ENCODE measurements at regions not wholly inside any gene's neighbourhood (a gene's known extent, or its start where the extent isn't known, plus 50 kb on each side); places are given as distances from the start of the nearest gene placed in this dataset.

DNA sequence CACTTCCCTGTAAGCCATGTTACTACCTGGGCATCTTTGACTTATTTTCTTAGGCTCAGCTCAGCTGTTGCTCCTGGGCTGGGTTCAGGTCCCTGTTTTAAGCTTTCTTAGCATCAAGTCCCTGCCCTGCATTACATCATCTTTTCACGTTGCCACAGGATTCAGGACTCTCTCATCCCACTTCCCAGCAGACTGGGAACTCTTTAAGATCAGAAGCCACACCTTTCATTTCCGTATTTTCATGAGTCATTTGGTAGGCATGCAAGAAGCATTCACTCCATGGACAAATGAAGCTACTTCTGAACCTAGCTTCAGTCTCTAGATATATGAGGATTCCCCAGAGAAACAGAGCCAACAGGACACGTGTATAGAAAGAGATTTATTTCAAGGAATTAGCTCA, 726.8 kb downstream of the VRK1 start:
- H3K4me3 ChIP-seq (ENCODE audit: low read depth in 2 of 2, low read length in 1 of 2), result no peak overlapping the region
- no peak overlapping the region for H3K9ac ChIP-seq
- ChIA-PET POLR2A (no interaction called here), CTCF (no interaction called here)
- H3K4me1 ChIP-seq (ENCODE audit: control insufficient read depth in 1 of 2, insufficient read depth in 2 of 2, low read depth in 1 of 2, low read length in 1 of 2), result no peaks in the 10 kb centered on the region; a peak in 1 of 4 replicates
- no peak overlapping the region for H2AFZ ChIP-seq (ENCODE audit: low read depth)
- no peak overlapping the region for H3K4me2 ChIP-seq
- DNase-seq, result no peak
- no peaks in the 10 kb centered on the region for H3K79me2 ChIP-seq (ENCODE audit: insufficient read depth)
- H3K27ac ChIP-seq (ENCODE audit: low read depth in 2 of 2, low read length in 1 of 2), result no peak overlapping the region
- no peaks in the 10 kb centered on the region for H4K20me1 ChIP-seq (ENCODE audit: insufficient read depth)
- TF ChIP-seq TEAD4 (IDR thresholded peaks at IDR 0.05; ENCODE audit: borderline replicate concordance, insufficient read depth) (no peak), EP300 (IDR thresholded peaks at IDR 0.05; ENCODE audit: borderline replicate concordance in 1 of 2, low read depth in 1 of 2, low read length in 1 of 2) (no peak), TAF1 (IDR thresholded peaks at IDR 0.05; ENCODE audit: borderline replicate concordance, low read depth, low read length) (no peak), FOXM1 (IDR thresholded peaks at IDR 0.05; ENCODE audit: low read depth) (no peak), MXI1 (IDR thresholded peaks at IDR 0.05; ENCODE audit: low read depth, low read length) (no peak)
- H3F3A ChIP-seq (replicated peaks; ENCODE audit: insufficient read depth), result no peaks in the 10 kb centered on the region
- WGBS (ENCODE audit: low lambda C conversion rate), result 2% methylated on average over 3 of the region's 3 CpGs
- H3K9me3 ChIP-seq, result no peaks in the 10 kb centered on the region
- H3K9me2 ChIP-seq, result no peaks in the 10 kb centered on the region
- no peaks in the 10 kb centered on the region for H3K36me3 ChIP-seq (replicated peaks in 1 of 2; ENCODE audit: control insufficient read depth in 1 of 2, insufficient read depth in 2 of 2, low read length in 1 of 2)
- no peaks in the 10 kb centered on the region for H3K27me3 ChIP-seq (ENCODE audit: insufficient read depth)

DNA sequence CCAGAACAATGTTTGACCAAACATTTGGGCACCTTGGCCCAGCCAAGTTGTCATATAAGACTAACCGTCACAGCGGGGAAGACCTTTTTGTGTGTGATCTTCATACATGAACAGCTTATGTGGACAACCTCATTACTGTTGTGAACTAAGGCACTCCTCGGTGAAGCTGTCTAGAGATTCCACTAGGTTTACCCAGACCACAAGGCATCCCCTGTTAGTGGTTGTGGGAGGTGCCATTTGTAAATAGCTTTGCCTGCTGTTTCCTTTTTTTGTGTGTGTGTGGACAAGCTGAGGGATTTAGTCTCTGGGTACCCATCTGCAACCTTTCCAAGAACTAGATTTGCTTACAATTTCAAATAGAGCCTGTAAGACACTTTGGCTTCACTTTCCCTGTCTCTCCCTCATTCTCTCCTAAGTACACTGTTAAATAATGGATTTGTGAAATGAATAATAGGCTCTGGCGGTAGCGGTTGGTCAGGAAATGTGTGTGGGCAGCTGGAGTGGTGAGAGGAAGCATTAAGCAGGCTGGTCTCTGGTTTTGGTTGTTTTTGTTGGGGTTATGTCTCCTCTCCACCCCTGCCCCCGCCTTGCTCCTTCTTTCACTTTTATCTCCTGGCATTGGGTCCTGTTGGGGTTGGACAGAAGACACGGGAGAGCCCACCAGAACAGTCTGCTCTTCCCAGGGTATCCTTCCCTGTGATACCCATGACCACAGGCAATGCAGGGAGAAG, 727.6 kb downstream of the VRK1 start:
- TF ChIP-seq TEAD4 (IDR thresholded peaks at IDR 0.05; ENCODE audit: borderline replicate concordance, insufficient read depth), result no peak
- no peak for TF ChIP-seq RCOR1 (IDR thresholded peaks at IDR 0.05; ENCODE audit: low read length)
- TF ChIP-seq SMC3 (IDR thresholded peaks at IDR 0.05; ENCODE audit: low read depth, low read length), result no peak
- H3K9me2 ChIP-seq, result no peaks in the 10 kb centered on the region
- H3F3A ChIP-seq (replicated peaks; ENCODE audit: insufficient read depth), result no peaks in the 10 kb centered on the region
- CTCF ChIA-PET, result no interaction called here
- H3K4me2 ChIP-seq, result no peak overlapping the region
- DNase-seq, result no peak
- H3K36me3 ChIP-seq (replicated peaks in 1 of 2; ENCODE audit: control insufficient read depth in 1 of 2, insufficient read depth in 2 of 2, low read length in 1 of 2), result no peaks in the 10 kb centered on the region
- no peak overlapping the region for H3K9ac ChIP-seq
- H3K4me1 ChIP-seq (ENCODE audit: control insufficient read depth in 1 of 2, insufficient read depth in 2 of 2, low read depth in 1 of 2, low read length in 1 of 2), result no peaks in the 10 kb centered on the region; a peak in 1 of 4 replicates
- H4K20me1 ChIP-seq (ENCODE audit: insufficient read depth), result no peaks in the 10 kb centered on the region
- H3K79me2 ChIP-seq (ENCODE audit: insufficient read depth), result no peaks in the 10 kb centered on the region
- H3K4me3 ChIP-seq (ENCODE audit: low read depth in 2 of 2, low read length in 1 of 2), result no peak overlapping the region
- no peaks in the 10 kb centered on the region for H3K9me3 ChIP-seq
- H3K27me3 ChIP-seq (ENCODE audit: insufficient read depth), result no peaks in the 10 kb centered on the region
- whole genome bisulfite sequencing (ENCODE audit: low lambda C conversion rate), result 3% methylated on average over 7 of the region's 7 CpGs
- H3K27ac ChIP-seq (ENCODE audit: low read depth in 2 of 2, low read length in 1 of 2), result no peak overlapping the region
- POLR2A ChIA-PET, result no interaction called here
- no peak overlapping the region for H2AFZ ChIP-seq (ENCODE audit: low read depth)

DNA sequence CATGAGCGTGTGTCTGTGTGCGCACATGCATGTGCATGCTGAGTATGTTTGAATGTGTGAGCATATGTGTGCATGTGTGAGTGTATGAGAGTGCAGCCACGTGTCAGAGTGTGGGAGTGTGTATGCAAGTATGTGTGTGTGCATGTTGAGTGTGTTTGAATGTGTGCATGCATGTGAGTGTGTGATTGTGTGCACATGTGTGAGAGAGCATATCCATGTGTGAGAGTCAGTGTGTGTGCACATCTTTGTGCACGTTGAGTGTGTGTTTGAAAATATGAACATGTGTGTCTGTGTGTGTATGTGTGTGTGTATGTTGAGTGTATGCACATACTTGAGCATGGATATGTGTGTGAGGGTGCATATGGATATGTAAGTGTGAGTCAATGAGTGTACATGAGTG, 730.8 kb downstream of the VRK1 start:
- H3K9me2 ChIP-seq, result no peaks in the 10 kb centered on the region
- H3K27me3 ChIP-seq (ENCODE audit: insufficient read depth), result no peaks in the 10 kb centered on the region
- H3K79me2 ChIP-seq (ENCODE audit: insufficient read depth), result no peaks in the 10 kb centered on the region
- POLR2A ChIA-PET, result no interaction called here
- H3K9ac ChIP-seq, result no peak overlapping the region
- CTCF ChIA-PET, result no interaction called here
- WGBS (ENCODE audit: low lambda C conversion rate), result 0% methylated on average over 4 of the region's 4 CpGs
- H3K9me3 ChIP-seq, result no peaks in the 10 kb centered on the region
- no peaks in the 10 kb centered on the region; a peak in 1 of 4 replicates for H3K4me1 ChIP-seq (ENCODE audit: control insufficient read depth in 1 of 2, insufficient read depth in 2 of 2, low read depth in 1 of 2, low read length in 1 of 2)
- H3K4me3 ChIP-seq (ENCODE audit: low read depth in 2 of 2, low read length in 1 of 2), result no peak overlapping the region
- no peak overlapping the region for H3K27ac ChIP-seq (ENCODE audit: low read depth in 2 of 2, low read length in 1 of 2)
- no peak overlapping the region for H3K4me2 ChIP-seq
- DNase-seq, result no peak
- H3K36me3 ChIP-seq (replicated peaks in 1 of 2; ENCODE audit: control insufficient read depth in 1 of 2, insufficient read depth in 2 of 2, low read length in 1 of 2), result no peaks in the 10 kb centered on the region
- H2AFZ ChIP-seq (ENCODE audit: low read depth), result no peak overlapping the region
- H3F3A ChIP-seq (replicated peaks; ENCODE audit: insufficient read depth), result no peaks in the 10 kb centered on the region
- H4K20me1 ChIP-seq (ENCODE audit: insufficient read depth), result no peaks in the 10 kb centered on the region
- TF ChIP-seq TCF12 (IDR thresholded peaks at IDR 0.05), result no peak
- TF ChIP-seq TEAD4 (IDR thresholded peaks at IDR 0.05; ENCODE audit: borderline replicate concordance, insufficient read depth), result no peak
- TF ChIP-seq, protein P1, sequence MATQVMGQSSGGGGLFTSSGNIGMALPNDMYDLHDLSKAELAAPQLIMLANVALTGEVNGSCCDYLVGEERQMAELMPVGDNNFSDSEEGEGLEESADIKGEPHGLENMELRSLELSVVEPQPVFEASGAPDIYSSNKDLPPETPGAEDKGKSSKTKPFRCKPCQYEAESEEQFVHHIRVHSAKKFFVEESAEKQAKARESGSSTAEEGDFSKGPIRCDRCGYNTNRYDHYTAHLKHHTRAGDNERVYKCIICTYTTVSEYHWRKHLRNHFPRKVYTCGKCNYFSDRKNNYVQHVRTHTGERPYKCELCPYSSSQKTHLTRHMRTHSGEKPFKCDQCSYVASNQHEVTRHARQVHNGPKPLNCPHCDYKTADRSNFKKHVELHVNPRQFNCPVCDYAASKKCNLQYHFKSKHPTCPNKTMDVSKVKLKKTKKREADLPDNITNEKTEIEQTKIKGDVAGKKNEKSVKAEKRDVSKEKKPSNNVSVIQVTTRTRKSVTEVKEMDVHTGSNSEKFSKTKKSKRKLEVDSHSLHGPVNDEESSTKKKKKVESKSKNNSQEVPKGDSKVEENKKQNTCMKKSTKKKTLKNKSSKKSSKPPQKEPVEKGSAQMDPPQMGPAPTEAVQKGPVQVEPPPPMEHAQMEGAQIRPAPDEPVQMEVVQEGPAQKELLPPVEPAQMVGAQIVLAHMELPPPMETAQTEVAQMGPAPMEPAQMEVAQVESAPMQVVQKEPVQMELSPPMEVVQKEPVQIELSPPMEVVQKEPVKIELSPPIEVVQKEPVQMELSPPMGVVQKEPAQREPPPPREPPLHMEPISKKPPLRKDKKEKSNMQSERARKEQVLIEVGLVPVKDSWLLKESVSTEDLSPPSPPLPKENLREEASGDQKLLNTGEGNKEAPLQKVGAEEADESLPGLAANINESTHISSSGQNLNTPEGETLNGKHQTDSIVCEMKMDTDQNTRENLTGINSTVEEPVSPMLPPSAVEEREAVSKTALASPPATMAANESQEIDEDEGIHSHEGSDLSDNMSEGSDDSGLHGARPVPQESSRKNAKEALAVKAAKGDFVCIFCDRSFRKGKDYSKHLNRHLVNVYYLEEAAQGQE (IDR thresholded peaks at IDR 0.05; ENCODE audit: low read depth, low read length), result no peak
- no peak for TF ChIP-seq FOXJ3 (CRISPR knock-in tag; IDR thresholded peaks at IDR 0.05)
- no peak for TF ChIP-seq RFX5 (IDR thresholded peaks at IDR 0.05; ENCODE audit: low read length)
- no peak for TF ChIP-seq GABPA (IDR thresholded peaks at IDR 0.05; ENCODE audit: low read depth)
- no peak for TF ChIP-seq RXRA (IDR thresholded peaks at IDR 0.05; ENCODE audit: borderline replicate concordance, low read depth)
- no peak for TF ChIP-seq RCOR1 (IDR thresholded peaks at IDR 0.05; ENCODE audit: low read length)
- TF ChIP-seq RAD21 (IDR thresholded peaks at IDR 0.05; ENCODE audit: low read length), result no peak
- no peak for TF ChIP-seq FOSL2 (IDR thresholded peaks at IDR 0.05; ENCODE audit: borderline replicate concordance, low read depth)
- no peak for TF ChIP-seq POLR2AphosphoS5 (IDR thresholded peaks at IDR 0.05; ENCODE audit: low read depth, low read length)
- no peak for TF ChIP-seq NRF1 (IDR thresholded peaks at IDR 0.05; ENCODE audit: low read depth, low read length)
- no peak for TF ChIP-seq YY1 (IDR thresholded peaks at IDR 0.05; ENCODE audit: low read depth)
- no peak for TF ChIP-seq JUND (IDR thresholded peaks at IDR 0.05)
- no peak for TF ChIP-seq SMC3 (IDR thresholded peaks at IDR 0.05; ENCODE audit: low read depth, low read length)
- TF ChIP-seq, protein P2, sequence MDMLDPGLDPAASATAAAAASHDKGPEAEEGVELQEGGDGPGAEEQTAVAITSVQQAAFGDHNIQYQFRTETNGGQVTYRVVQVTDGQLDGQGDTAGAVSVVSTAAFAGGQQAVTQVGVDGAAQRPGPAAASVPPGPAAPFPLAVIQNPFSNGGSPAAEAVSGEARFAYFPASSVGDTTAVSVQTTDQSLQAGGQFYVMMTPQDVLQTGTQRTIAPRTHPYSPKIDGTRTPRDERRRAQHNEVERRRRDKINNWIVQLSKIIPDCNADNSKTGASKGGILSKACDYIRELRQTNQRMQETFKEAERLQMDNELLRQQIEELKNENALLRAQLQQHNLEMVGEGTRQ (IDR thresholded peaks at IDR 0.05; ENCODE audit: borderline replicate concordance, low read depth, low read length), result no peak

Data from SK-N-SH (cell line).